ENCODE measurements at regions not wholly inside any gene's neighbourhood (a gene's known extent, or its start where the extent isn't known, plus 50 kb on each side); places are given as distances from the start of the nearest gene placed in this dataset.

DNA sequence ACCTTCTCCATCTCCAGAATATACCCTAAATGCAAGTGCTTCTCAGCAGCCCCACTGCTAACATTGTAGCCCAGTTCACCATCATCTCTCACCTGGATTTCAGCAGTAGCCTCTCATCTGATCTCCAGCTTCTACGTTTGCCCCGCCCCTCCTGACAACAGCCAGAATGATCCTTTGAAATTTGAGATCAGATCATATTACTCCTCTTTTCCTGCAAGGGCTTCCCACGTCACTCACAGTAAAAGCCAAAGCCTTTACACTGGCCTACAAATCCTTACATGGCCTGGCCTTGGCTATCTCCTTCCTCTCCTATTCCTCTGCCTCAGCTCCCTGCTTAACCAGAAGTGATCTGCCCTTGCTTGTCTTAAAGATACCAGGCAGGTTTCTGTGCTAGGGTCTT lies 94.3 kb upstream of the NBEA start:
- no peak overlapping the region for H3K4me3 ChIP-seq (replicated peaks; ENCODE audit: low read depth, low read length)
- TF ChIP-seq CTCF (IDR thresholded peaks at IDR 0.05; ENCODE audit: low read depth, low read length, missing control alignments) = no peak
- no peak for DNase-seq (ENCODE audit: extremely low read depth, low read depth)

GRCh38 chr13:34849406-34849805 lies 92.7 kb upstream of the NBEA start:
- H3K4me3 ChIP-seq (replicated peaks; ENCODE audit: low read depth, low read length) = no peak overlapping the region
- DNase-seq (ENCODE audit: extremely low read depth, low read depth) = no peak
- no peak for TF ChIP-seq CTCF (IDR thresholded peaks at IDR 0.05; ENCODE audit: low read depth, low read length, missing control alignments)

GRCh38 chr13:34853161-34853560 lies 88.9 kb upstream of the NBEA start:
- TF ChIP-seq CTCF (IDR thresholded peaks at IDR 0.05; ENCODE audit: low read depth, low read length, missing control alignments) = no peak
- no peak for DNase-seq (ENCODE audit: extremely low read depth, low read depth)
- H3K4me3 ChIP-seq (replicated peaks; ENCODE audit: low read depth, low read length) = no peak overlapping the region

- DNase-seq (ENCODE audit: extremely low read depth, low read depth) = no peak
- H3K4me3 ChIP-seq (replicated peaks; ENCODE audit: low read depth, low read length) = no peak overlapping the region
- TF ChIP-seq CTCF (IDR thresholded peaks at IDR 0.05; ENCODE audit: low read depth, low read length, missing control alignments) = no peak
Observed at GRCh38 chr13:34857558-34858325, 84.3 kb upstream of the NBEA start.

DNA sequence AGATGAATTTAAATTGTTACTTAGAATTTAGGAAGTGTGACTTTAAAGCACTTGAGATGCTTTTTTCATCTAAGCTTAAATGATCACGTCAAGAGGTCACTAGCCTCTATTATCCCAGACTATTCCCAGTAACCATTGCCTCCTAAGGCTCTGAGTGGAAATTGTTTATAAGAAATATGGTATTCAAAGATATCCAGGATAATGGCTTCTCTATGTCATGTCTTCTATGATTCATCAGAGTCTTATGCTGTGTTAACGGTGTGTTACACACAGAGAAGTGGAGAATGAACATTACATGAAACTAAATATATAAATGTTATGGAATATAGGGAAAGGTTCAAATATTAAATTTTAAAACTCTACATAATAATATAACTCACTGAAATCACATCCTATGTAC lies 79.8 kb upstream of the NBEA start:
- no peak for TF ChIP-seq CTCF (IDR thresholded peaks at IDR 0.05; ENCODE audit: low read depth, low read length, missing control alignments)
- no peak for DNase-seq (ENCODE audit: extremely low read depth, low read depth)
- no peak overlapping the region for H3K4me3 ChIP-seq (replicated peaks; ENCODE audit: low read depth, low read length)

DNA sequence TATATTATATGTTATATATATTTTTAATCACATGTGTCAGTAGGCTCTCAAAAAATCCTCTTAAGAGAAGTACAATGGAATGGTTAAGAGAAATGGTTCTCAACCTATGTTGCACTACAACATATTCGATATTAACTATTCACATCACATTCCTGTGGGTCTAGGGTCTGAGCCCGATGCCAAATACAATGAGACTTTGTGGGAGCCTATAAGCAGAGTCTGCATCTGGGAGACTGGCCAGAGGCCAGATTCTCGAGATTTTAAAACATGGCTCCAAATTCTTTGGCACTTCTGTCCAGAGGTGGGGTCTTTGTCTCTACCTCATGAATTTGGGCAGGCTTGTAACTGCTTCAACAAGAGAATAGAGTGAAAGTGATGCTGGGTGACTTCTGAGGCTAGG lies 79.4 kb upstream of the NBEA start:
- no peak overlapping the region for H3K4me3 ChIP-seq (replicated peaks; ENCODE audit: low read depth, low read length)
- no peak for DNase-seq (ENCODE audit: extremely low read depth, low read depth)
- no peak for TF ChIP-seq CTCF (IDR thresholded peaks at IDR 0.05; ENCODE audit: low read depth, low read length, missing control alignments)
